Brain microvascular endothelial cell (primary cell): ENCODE measurements at regions not wholly inside any gene's neighbourhood (a gene's known extent, or its start where the extent isn't known, plus 50 kb on each side); places are given as distances from the start of the nearest gene placed in this dataset.

Experiments
- DNase-seq: peaks from one replicate; pipeline ENCODE4 v3.0.0-alpha.2; 2020
- H3K27ac ChIP-seq: fragments of 250-450 bp; sonication (Bioruptor Pico); 2 replicates; pipeline ENCODE4 v1.5.1; 2020; ENCODE audit warnings: mild to moderate bottlenecking, moderate library complexity
- H3K27me3 ChIP-seq: fragments of 250-450 bp; sonication (Bioruptor Pico); replicated peaks from 2 replicates; pipeline ENCODE4 v1.5.1; 2020; ENCODE audit warnings: mild to moderate bottlenecking
- H3K36me3 ChIP-seq: fragments of 250-450 bp; sonication (Bioruptor Pico); replicated peaks from 2 replicates; pipeline ENCODE4 v1.5.1; 2020; ENCODE audit warnings: mild to moderate bottlenecking
- H3K4me3 ChIP-seq: 2 replicates; pipeline ENCODE4 v1.5.1; 2011; ENCODE audit warnings: low read depth, mild to moderate bottlenecking, control low read depth, low read length, moderate library complexity
- CTCF ChIP-seq: IDR thresholded peaks from 2 replicates; pipeline ENCODE4 v1.5.1; 2011; ENCODE audit warnings: low read depth, mild to moderate bottlenecking, moderate library complexity, low read length, control low read depth, inconsistent platforms; ENCODE audit errors: missing control alignments
- in situ Hi-C: cut with HindIII; loops from 2 replicates; pipeline ENCODE4 v1.10.0; 2017; ENCODE audit warnings: low sequenced_read_pairs, low pct_ligation_motif_present

- in situ Hi-C loops: no loop called here
- Histone ChIP-seq H3K27ac (no peak overlapping the region), H3K4me3 (no peak overlapping the region), H3K27me3 (no peaks in the 10 kb centered on the region), H3K36me3 (no peaks in the 10 kb centered on the region)
- TF ChIP-seq CTCF: no peak
- DNase-seq: no peak
Measured at GRCh38 chr16:9503251-9503984, 412.0 kb downstream of the HAPSTR1 start.

GRCh38 chr16:9508328-9508936 is 417.0 kb downstream of the HAPSTR1 start:
- Histone ChIP-seq H3K27me3 (no peaks in the 10 kb centered on the region), H3K4me3 (no peak overlapping the region), H3K36me3 (no peaks in the 10 kb centered on the region), H3K27ac (no peak overlapping the region)
- no peak for TF ChIP-seq CTCF
- no peak for DNase-seq
- in situ Hi-C loops: no loop called here

- no peaks in the 10 kb centered on the region for H3K27me3 ChIP-seq
- DNase-seq: no peak
- in situ Hi-C loops: no loop called here
- no peak for TF ChIP-seq CTCF
- H3K27ac ChIP-seq: no peak overlapping the region
- no peak overlapping the region for H3K4me3 ChIP-seq
- H3K36me3 ChIP-seq: no peaks in the 10 kb centered on the region
Measured at GRCh38 chr16:9509663-9510062, 418.2 kb downstream of the HAPSTR1 start.

- Histone ChIP-seq H3K4me3 (no peak overlapping the region), H3K27ac (no peak overlapping the region), H3K27me3 (no peaks in the 10 kb centered on the region), H3K36me3 (no peaks in the 10 kb centered on the region)
- no peak for TF ChIP-seq CTCF
- in situ Hi-C loops: no loop called here
- no peak for DNase-seq
Measured at GRCh38 chr16:9511389-9511788, 419.9 kb downstream of the HAPSTR1 start.

DNA sequence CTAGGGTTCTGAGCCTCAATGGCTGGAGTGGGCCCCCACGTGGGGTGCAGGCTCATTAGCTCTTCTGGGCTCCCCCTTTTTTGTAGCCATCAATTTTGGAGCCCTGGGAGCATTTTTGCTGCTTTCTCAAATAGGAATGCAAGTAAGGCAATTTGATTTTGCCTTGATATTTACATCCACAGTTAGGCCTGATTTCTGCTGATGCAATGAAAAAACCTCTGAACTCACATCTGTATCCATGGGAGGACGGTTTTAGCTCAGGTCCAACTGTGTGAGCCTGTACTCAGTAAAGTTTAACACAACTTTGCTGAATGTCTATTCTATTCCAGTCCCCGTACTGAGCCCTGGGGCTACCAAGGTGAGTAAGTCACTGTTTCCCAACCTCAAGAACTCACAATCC is 425.0 kb downstream of the HAPSTR1 start:
- H3K4me3 ChIP-seq: no peak overlapping the region
- no peaks in the 10 kb centered on the region for H3K36me3 ChIP-seq
- TF ChIP-seq CTCF: no peak
- no peak overlapping the region for H3K27ac ChIP-seq
- no peak for DNase-seq
- H3K27me3 ChIP-seq: no peaks in the 10 kb centered on the region
- in situ Hi-C loops: no loop called here
